OCI-LY3 (cell line): ENCODE measurements at regions not wholly inside any gene's neighbourhood (a gene's known extent, or its start where the extent isn't known, plus 50 kb on each side); places are given as distances from the start of the nearest gene placed in this dataset.

ENCODE experiments used
- EZH2phosphoT487 ChIP-seq: fragments of 200-600 bp; shearing (Covaris generic); IDR thresholded peaks from 2 replicates; pipeline ENCODE4 v1.6.1; 2018; ENCODE audit warnings: antibody characterized with exemption, mixed run types, low read depth
- TF ChIP-seq, protein P1 (sequence below): fragments of 200-600, 300-600 bp; sonication (generic); IDR thresholded peaks from 2 replicates; pipeline ENCODE4 v1.5.1; 2014; ENCODE audit warnings: antibody characterized with exemption, low read length, low read depth

DNA sequence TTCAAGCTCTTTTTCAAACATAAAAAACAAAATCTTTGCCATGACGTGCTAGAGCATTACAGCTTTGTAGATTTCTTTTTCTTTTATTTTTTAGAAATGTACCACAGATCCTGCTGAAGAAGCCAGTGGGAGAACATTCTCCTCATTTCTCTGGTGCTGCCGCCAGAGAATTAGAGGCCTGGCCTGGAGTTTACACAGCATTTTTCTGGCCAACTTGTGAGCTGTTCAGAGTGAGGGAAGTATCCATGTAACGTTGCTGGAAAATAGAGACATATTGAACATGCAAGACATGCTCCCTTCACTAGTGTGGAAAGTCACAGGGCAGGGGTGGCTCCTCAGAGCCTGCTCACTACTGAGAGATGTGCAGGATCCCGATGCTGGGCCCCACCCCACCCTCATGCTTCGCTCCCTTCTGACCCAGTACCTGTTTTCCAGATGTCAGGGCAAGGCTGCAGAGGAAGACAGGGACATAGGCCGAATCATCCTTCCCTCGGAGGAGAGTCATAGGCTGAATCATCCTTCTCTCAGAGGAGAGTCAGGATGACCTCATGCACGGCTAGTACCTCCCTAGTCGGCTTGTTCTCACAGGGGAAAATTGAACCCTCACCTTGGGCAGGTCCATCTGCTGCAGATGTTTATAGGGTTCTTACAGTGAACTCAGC is 298.5 kb downstream of the INSIG2 start:
- TF ChIP-seq, protein P1, sequence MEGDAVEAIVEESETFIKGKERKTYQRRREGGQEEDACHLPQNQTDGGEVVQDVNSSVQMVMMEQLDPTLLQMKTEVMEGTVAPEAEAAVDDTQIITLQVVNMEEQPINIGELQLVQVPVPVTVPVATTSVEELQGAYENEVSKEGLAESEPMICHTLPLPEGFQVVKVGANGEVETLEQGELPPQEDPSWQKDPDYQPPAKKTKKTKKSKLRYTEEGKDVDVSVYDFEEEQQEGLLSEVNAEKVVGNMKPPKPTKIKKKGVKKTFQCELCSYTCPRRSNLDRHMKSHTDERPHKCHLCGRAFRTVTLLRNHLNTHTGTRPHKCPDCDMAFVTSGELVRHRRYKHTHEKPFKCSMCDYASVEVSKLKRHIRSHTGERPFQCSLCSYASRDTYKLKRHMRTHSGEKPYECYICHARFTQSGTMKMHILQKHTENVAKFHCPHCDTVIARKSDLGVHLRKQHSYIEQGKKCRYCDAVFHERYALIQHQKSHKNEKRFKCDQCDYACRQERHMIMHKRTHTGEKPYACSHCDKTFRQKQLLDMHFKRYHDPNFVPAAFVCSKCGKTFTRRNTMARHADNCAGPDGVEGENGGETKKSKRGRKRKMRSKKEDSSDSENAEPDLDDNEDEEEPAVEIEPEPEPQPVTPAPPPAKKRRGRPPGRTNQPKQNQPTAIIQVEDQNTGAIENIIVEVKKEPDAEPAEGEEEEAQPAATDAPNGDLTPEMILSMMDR: no peak
- TF ChIP-seq EZH2phosphoT487: no peak
